ENCODE measurements at regions not wholly inside any gene's neighbourhood (a gene's known extent, or its start where the extent isn't known, plus 50 kb on each side); places are given as distances from the start of the nearest gene placed in this dataset.
A peak's percentile ranks its signal among the peaks of the same experiment; 100 is the strongest.

GRCh38 chr16:17011712-17012111, 459.0 kb downstream of the XYLT1 start:
- TF ChIP-seq CTCF (conservative IDR thresholded peaks at IDR 0.05; ENCODE audit: control insufficient read depth, insufficient read depth, low read depth, low read length) = no peak
- no peak for DNase-seq (ENCODE audit: low read depth)
- no peak overlapping the region for H3K4me3 ChIP-seq (ENCODE audit: control insufficient read depth, low read depth, low read length)

- no peak for DNase-seq (ENCODE audit: low read depth)
- H3K4me3 ChIP-seq (ENCODE audit: control insufficient read depth, low read depth, low read length) = no peak overlapping the region
- no peak for TF ChIP-seq CTCF (conservative IDR thresholded peaks at IDR 0.05; ENCODE audit: control insufficient read depth, insufficient read depth, low read depth, low read length)
Observed at GRCh38 chr16:17013038-17013437, 457.7 kb downstream of the XYLT1 start.

- no peak for DNase-seq (ENCODE audit: low read depth)
- no peak for TF ChIP-seq CTCF (conservative IDR thresholded peaks at IDR 0.05; ENCODE audit: control insufficient read depth, insufficient read depth, low read depth, low read length)
Observed at GRCh38 chr16:17014484-17015121, 456.2 kb downstream of the XYLT1 start.

GRCh38 chr16:17015702-17016101, 455.1 kb downstream of the XYLT1 start:
- DNase-seq (ENCODE audit: low read depth) = no peak
- no peak overlapping the region for H3K4me3 ChIP-seq (ENCODE audit: control insufficient read depth, low read depth, low read length)
- TF ChIP-seq CTCF (conservative IDR thresholded peaks at IDR 0.05; ENCODE audit: control insufficient read depth, insufficient read depth, low read depth, low read length) = no peak

More at GRCh38 chr16:17014484-17015121, 456.2 kb downstream of the XYLT1 start:
- no peak overlapping the region for H3K4me3 ChIP-seq (ENCODE audit: control insufficient read depth, low read depth, low read length)

GRCh38 chr16:17017442-17017841, 453.3 kb downstream of the XYLT1 start:
- H3K4me3 ChIP-seq (ENCODE audit: control insufficient read depth, low read depth, low read length) = no peak overlapping the region
- DNase-seq (ENCODE audit: low read depth) = no peak
- no peak for TF ChIP-seq CTCF (conservative IDR thresholded peaks at IDR 0.05; ENCODE audit: control insufficient read depth, insufficient read depth, low read depth, low read length)

GRCh38 chr16:17018585-17018939, 452.2 kb downstream of the XYLT1 start:
- TF ChIP-seq CTCF (conservative IDR thresholded peaks at IDR 0.05; ENCODE audit: control insufficient read depth, insufficient read depth, low read depth, low read length) = no peak
- peak; percentile 8 for DNase-seq (ENCODE audit: low read depth)
- H3K4me3 ChIP-seq (ENCODE audit: control insufficient read depth, low read depth, low read length) = no peak overlapping the region

GRCh38 chr16:17019366-17019765, 451.4 kb downstream of the XYLT1 start:
- no peak overlapping the region for H3K4me3 ChIP-seq (ENCODE audit: control insufficient read depth, low read depth, low read length)
- TF ChIP-seq CTCF (conservative IDR thresholded peaks at IDR 0.05; ENCODE audit: control insufficient read depth, insufficient read depth, low read depth, low read length) = no peak
- DNase-seq (ENCODE audit: low read depth) = no peak
